HEK293 (cell line): ENCODE measurements at regions not wholly inside any gene's neighbourhood (a gene's known extent, or its start where the extent isn't known, plus 50 kb on each side); places are given as distances from the start of the nearest gene placed in this dataset.

Source experiments
- CTCF ChIA-PET: fragments of 350-600 bp; formaldehyde crosslinking; extraction: SDS; loops from one replicate; lab custom pipeline; 2021; ENCODE audit warnings: antibody characterized with exemption; lab: Yijun Ruan, JAX
- POLR2A ChIA-PET: fragments of 300-600 bp; formaldehyde crosslinking; extraction: SDS; loops from one replicate; lab custom pipeline; 2020; ENCODE audit warnings: antibody characterized with exemption, inconsistent platforms; lab: Yijun Ruan, JAX
- H3K27ac ChIP-seq: fragments of 200-500 bp; sonication (Bioruptor generic); 2 replicates; pipeline ENCODE4 v1.5.1; 2014; ENCODE audit warnings: low read depth, low read length, control low read depth, inconsistent platforms; ENCODE audit errors: extremely low read depth
- H3K36me3 ChIP-seq, 2 experiments: fragments of 200-500 bp in 1 of 2; sonication (Bioruptor generic) in 1 of 2; 1 replicate in 1 of 2; 2 replicates in 1 of 2; pipeline ENCODE4 v1.5.1; 2014 to 2017; ENCODE audit warnings: inconsistent platforms in 2 of 2, low read length in 2 of 2; ENCODE audit not compliant: control insufficient read depth in 2 of 2, insufficient read depth in 1 of 2
- H3K4me1 ChIP-seq: fragments of 200-500 bp; sonication (Bioruptor generic); 2 replicates; pipeline ENCODE4 v1.5.1; 2014; ENCODE audit warnings: mild to moderate bottlenecking, low read length, inconsistent platforms; ENCODE audit not compliant: control insufficient read depth, insufficient read depth
- H3K4me3 ChIP-seq: 2 replicates; pipeline ENCODE4 v1.5.1; 2011; ENCODE audit warnings: low read depth, mild to moderate bottlenecking, control low read depth, low read length, moderate library complexity
- H3K9me3 ChIP-seq: fragments of 200-500 bp; sonication (Bioruptor generic); 2 replicates; pipeline ENCODE4 v1.5.1; 2014; ENCODE audit warnings: low read depth, low read length, inconsistent platforms; ENCODE audit not compliant: control insufficient read depth, insufficient read depth
- CTCF ChIP-seq: fragments of 450-650 bp; formaldehyde crosslinking; IDR thresholded peaks from 2 replicates; pipeline ENCODE4 v1.5.1; 2016; ENCODE audit warnings: missing biosample characterization, missing genetic modification characterization
- GFI1B ChIP-seq: fragments of 450-650 bp; formaldehyde crosslinking; IDR thresholded peaks from 2 replicates; pipeline ENCODE4 v1.5.1; 2016; ENCODE audit warnings: missing biosample characterization, missing genetic modification characterization
- GLI2 ChIP-seq: fragments of 450-650 bp; formaldehyde crosslinking; IDR thresholded peaks from 2 replicates; pipeline ENCODE4; 2017; ENCODE audit warnings: missing biosample characterization, missing genetic modification characterization, low read depth, borderline replicate concordance
- GLI4 ChIP-seq: fragments of 450-650 bp; formaldehyde crosslinking; IDR thresholded peaks from 2 replicates; pipeline ENCODE4 v1.5.1; 2016; ENCODE audit warnings: missing biosample characterization, missing genetic modification characterization
- HIC1 ChIP-seq: fragments of 450-650 bp; formaldehyde crosslinking; IDR thresholded peaks from 2 replicates; pipeline ENCODE4 v1.5.1; 2016; ENCODE audit warnings: missing biosample characterization, missing genetic modification characterization
- INSM2 ChIP-seq: fragments of 450-650 bp; formaldehyde crosslinking; IDR thresholded peaks from 2 replicates; pipeline ENCODE4 v1.5.1; 2016; ENCODE audit warnings: missing biosample characterization, missing genetic modification characterization
- KLF9 ChIP-seq: fragments of 450-650 bp; formaldehyde crosslinking; IDR thresholded peaks from 2 replicates; pipeline ENCODE4 v1.5.1; 2016; ENCODE audit warnings: missing biosample characterization, missing genetic modification characterization, low read depth
- OVOL3 ChIP-seq: fragments of 450-650 bp; formaldehyde crosslinking; IDR thresholded peaks from 2 replicates; pipeline ENCODE4 v1.5.1; 2016; ENCODE audit warnings: missing biosample characterization, missing genetic modification characterization
- RBAK ChIP-seq: fragments of 450-650 bp; formaldehyde crosslinking; IDR thresholded peaks from 2 replicates; pipeline ENCODE4 v1.5.1; 2016; ENCODE audit warnings: missing biosample characterization, missing genetic modification characterization
- REPIN1 ChIP-seq: fragments of 450-650 bp; formaldehyde crosslinking; IDR thresholded peaks from 2 replicates; pipeline ENCODE4 v1.5.1; 2017; ENCODE audit warnings: missing biosample characterization, missing genetic modification characterization, low read depth
- SALL2 ChIP-seq: fragments of 450-650 bp; formaldehyde crosslinking; IDR thresholded peaks from 2 replicates; pipeline ENCODE4 v1.5.0; 2017; ENCODE audit warnings: missing biosample characterization, mild to moderate bottlenecking, missing genetic modification characterization, borderline replicate concordance
- ZBTB1 ChIP-seq: fragments of 450-650 bp; formaldehyde crosslinking; IDR thresholded peaks from 2 replicates; pipeline ENCODE4 v1.5.1; 2016; ENCODE audit warnings: missing biosample characterization, missing genetic modification characterization
- ZBTB48 ChIP-seq: fragments of 450-650 bp; formaldehyde crosslinking; IDR thresholded peaks from 2 replicates; pipeline ENCODE4 v1.5.1; 2016; ENCODE audit warnings: missing biosample characterization, missing genetic modification characterization
- ZNF112 ChIP-seq: fragments of 450-650 bp; formaldehyde crosslinking; IDR thresholded peaks from 2 replicates; pipeline ENCODE4 v1.5.0; 2017; ENCODE audit warnings: missing biosample characterization, missing genetic modification characterization
- ZNF16 ChIP-seq: fragments of 450-650 bp; formaldehyde crosslinking; IDR thresholded peaks from 2 replicates; pipeline ENCODE4 v1.5.1; 2016; ENCODE audit warnings: low read depth, missing biosample characterization, missing genetic modification characterization
- ZNF19 ChIP-seq: fragments of 450-650 bp; formaldehyde crosslinking; IDR thresholded peaks from 2 replicates; pipeline ENCODE4; 2016; ENCODE audit warnings: missing biosample characterization, missing genetic modification characterization, low read depth
- ZNF394 ChIP-seq: fragments of 450-650 bp; formaldehyde crosslinking; IDR thresholded peaks from 2 replicates; pipeline ENCODE4 v1.5.1; 2016; ENCODE audit warnings: missing biosample characterization, missing genetic modification characterization, mild to moderate bottlenecking, moderate library complexity, borderline replicate concordance
- ZNF404 ChIP-seq: fragments of 450-650 bp; formaldehyde crosslinking; IDR thresholded peaks from 2 replicates; pipeline ENCODE4 v1.5.1; 2017; ENCODE audit warnings: missing biosample characterization, missing genetic modification characterization
- ZNF423 ChIP-seq: fragments of 450-650 bp; formaldehyde crosslinking; IDR thresholded peaks from 2 replicates; pipeline ENCODE4 v1.5.1; 2016; ENCODE audit warnings: missing biosample characterization, missing genetic modification characterization
- ZNF48 ChIP-seq: fragments of 450-650 bp; formaldehyde crosslinking; IDR thresholded peaks from 2 replicates; pipeline ENCODE4 v1.5.1; 2016; ENCODE audit warnings: missing biosample characterization, missing genetic modification characterization
- ZNF600 ChIP-seq: fragments of 450-650 bp; formaldehyde crosslinking; IDR thresholded peaks from 2 replicates; pipeline ENCODE4 v1.5.1; 2016; ENCODE audit warnings: missing biosample characterization, missing genetic modification characterization
- ZNF621 ChIP-seq: fragments of 450-650 bp; formaldehyde crosslinking; IDR thresholded peaks from 2 replicates; pipeline ENCODE4 v1.5.1; 2017; ENCODE audit warnings: missing biosample characterization, missing genetic modification characterization
- ZNF654 ChIP-seq: fragments of 450-650 bp; formaldehyde crosslinking; IDR thresholded peaks from 2 replicates; pipeline ENCODE4 v1.5.1; 2016; ENCODE audit warnings: low read depth, missing biosample characterization, missing genetic modification characterization
- ZNF664 ChIP-seq: fragments of 450-650 bp; formaldehyde crosslinking; IDR thresholded peaks from 2 replicates; pipeline ENCODE4 v1.5.1; 2016; ENCODE audit warnings: missing biosample characterization, missing genetic modification characterization
- ZNF677 ChIP-seq: fragments of 450-650 bp; IDR thresholded peaks from 2 replicates; pipeline ENCODE4 v1.5.0; 2018; ENCODE audit warnings: missing biosample characterization, mild to moderate bottlenecking, missing genetic modification characterization, moderate library complexity
- TF ChIP-seq, protein P1 (sequence below): fragments of 450-650 bp; formaldehyde crosslinking; IDR thresholded peaks from 2 replicates; pipeline ENCODE4 v1.5.1; 2017; ENCODE audit warnings: missing biosample characterization, missing genetic modification characterization

- H3K4me1 ChIP-seq = no peaks in the 10 kb centered on the region
- ChIA-PET CTCF (no interaction called here), POLR2A (no interaction called here)
Measured at GRCh38 chr3:77898621-77899020, 858.7 kb downstream of the ROBO2 start.

DNA sequence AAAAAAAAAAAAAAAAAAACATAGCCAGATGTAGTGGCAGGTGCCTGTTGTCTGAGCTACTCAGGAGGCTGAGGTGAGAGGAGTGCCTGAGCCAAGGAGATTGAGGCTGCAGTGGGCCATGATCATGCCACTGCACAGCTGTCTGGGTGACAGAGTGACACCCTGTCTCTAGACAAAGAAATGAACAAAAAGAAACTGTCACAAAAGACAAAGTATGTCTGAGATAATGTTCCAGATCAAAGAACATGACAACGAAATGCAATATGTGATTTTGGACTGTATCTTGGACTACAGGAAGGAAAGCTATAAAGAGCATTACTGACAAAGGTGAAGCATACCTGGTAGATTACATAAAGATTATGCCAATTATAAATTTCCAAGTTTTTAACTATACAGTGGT is 862.8 kb downstream of the ROBO2 start:
- Histone ChIP-seq H3K9me3 (no peaks in the 10 kb centered on the region), H3K4me3 (no peak overlapping the region), H3K4me1 (no peaks in the 10 kb centered on the region), H3K27ac (no peak overlapping the region), H3K36me3 (no peaks in the 10 kb centered on the region)
- TF ChIP-seq ZNF664 (tag by site-specific recombination) = no peak
- TF ChIP-seq KLF9 (tag by site-specific recombination) = no peak
- TF ChIP-seq ZNF48 (tag by site-specific recombination) = no peak
- TF ChIP-seq ZNF621 (tag by site-specific recombination) = no peak
- TF ChIP-seq ZNF112 (tag by site-specific recombination) = no peak
- TF ChIP-seq ZNF423 (tag by site-specific recombination) = no peak
- TF ChIP-seq RBAK = no peak
- no peak for TF ChIP-seq ZNF654 (tag by site-specific recombination)
- TF ChIP-seq ZNF394 (tag by site-specific recombination) = no peak
- no peak for TF ChIP-seq HIC1 (tag by site-specific recombination)
- no peak for TF ChIP-seq REPIN1
- no peak for TF ChIP-seq OVOL3
- no peak for TF ChIP-seq ZNF404 (tag by site-specific recombination)
- TF ChIP-seq ZBTB1 = no peak
- no peak for TF ChIP-seq ZNF600
- TF ChIP-seq GLI2 (tag by site-specific recombination) = no peak
- ChIA-PET POLR2A (no interaction called here), CTCF (no interaction called here)

More at GRCh38 chr3:77898621-77899020, 858.7 kb downstream of the ROBO2 start:
- Histone ChIP-seq H3K36me3 (no peaks in the 10 kb centered on the region), H3K27ac (no peak overlapping the region), H3K4me3 (no peak overlapping the region), H3K9me3 (no peaks in the 10 kb centered on the region)
- no peak for TF ChIP-seq ZNF621 (tag by site-specific recombination)

- Histone ChIP-seq H3K36me3 (no peaks in the 10 kb centered on the region), H3K27ac (no peak overlapping the region), H3K4me3 (no peak overlapping the region), H3K4me1 (no peaks in the 10 kb centered on the region), H3K9me3 (no peaks in the 10 kb centered on the region)
- ChIA-PET POLR2A (no interaction called here), CTCF (interaction anchor here (0.5 to 0.8 kb wide), 3 partner anchors 19 to 281 kb away, joined by 3 read pairs; no protein-coding TSS in a partner anchor)
- no peak for TF ChIP-seq KLF9 (tag by site-specific recombination)
- TF ChIP-seq SALL2 (tag by site-specific recombination) = no peak
- no peak for TF ChIP-seq INSM2 (tag by site-specific recombination)
- TF ChIP-seq GFI1B = no peak
- no peak for TF ChIP-seq ZBTB48
- no peak for TF ChIP-seq ZNF600
- no peak for TF ChIP-seq CTCF (tag by site-specific recombination)
- TF ChIP-seq, protein P1, sequence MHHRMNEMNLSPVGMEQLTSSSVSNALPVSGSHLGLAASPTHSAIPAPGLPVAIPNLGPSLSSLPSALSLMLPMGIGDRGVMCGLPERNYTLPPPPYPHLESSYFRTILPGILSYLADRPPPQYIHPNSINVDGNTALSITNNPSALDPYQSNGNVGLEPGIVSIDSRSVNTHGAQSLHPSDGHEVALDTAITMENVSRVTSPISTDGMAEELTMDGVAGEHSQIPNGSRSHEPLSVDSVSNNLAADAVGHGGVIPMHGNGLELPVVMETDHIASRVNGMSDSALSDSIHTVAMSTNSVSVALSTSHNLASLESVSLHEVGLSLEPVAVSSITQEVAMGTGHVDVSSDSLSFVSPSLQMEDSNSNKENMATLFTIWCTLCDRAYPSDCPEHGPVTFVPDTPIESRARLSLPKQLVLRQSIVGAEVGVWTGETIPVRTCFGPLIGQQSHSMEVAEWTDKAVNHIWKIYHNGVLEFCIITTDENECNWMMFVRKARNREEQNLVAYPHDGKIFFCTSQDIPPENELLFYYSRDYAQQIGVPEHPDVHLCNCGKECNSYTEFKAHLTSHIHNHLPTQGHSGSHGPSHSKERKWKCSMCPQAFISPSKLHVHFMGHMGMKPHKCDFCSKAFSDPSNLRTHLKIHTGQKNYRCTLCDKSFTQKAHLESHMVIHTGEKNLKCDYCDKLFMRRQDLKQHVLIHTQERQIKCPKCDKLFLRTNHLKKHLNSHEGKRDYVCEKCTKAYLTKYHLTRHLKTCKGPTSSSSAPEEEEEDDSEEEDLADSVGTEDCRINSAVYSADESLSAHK (tag by site-specific recombination) = no peak
- no peak for TF ChIP-seq ZNF677 (tag by site-specific recombination)
- TF ChIP-seq GLI4 (tag by site-specific recombination) = no peak
- no peak for TF ChIP-seq ZNF16 (tag by site-specific recombination)
- TF ChIP-seq ZNF19 (tag by site-specific recombination) = no peak
Measured at GRCh38 chr3:77906102-77906709, 866.3 kb downstream of the ROBO2 start.
